Body of pancreas (tissue), 4 donors: ENCODE measurements at regions not wholly inside any gene's neighbourhood (a gene's known extent, or its start where the extent isn't known, plus 50 kb on each side); places are given as distances from the start of the nearest gene placed in this dataset.
"Not testable (repeated sequence)": the region's sequence is repeated elsewhere in the genome, so short reads cannot be mapped to it uniquely, and the experiment has no call there.

Source experiments
- ATAC-seq: fragments of 150-250 bp; one replicate; pipeline ENCODE4 v1.9.1; 2016
- DNase-seq, 4 donors: peaks; one replicate each; pipeline ENCODE4 v3.0.0-alpha.2; 2019
- H3K27ac ChIP-seq, 4 donors: fragments of 200-600 bp; sonication (generic); 1 replicate in 3 of 4; 2 replicates in 1 of 4; pipeline versions ENCODE4 v1.5.1 to v1.6.1; 2016 to 2019; ENCODE audit warnings: mild to moderate bottlenecking in 1 of 4, mixed read lengths in 1 of 4, moderate library complexity in 1 of 4
- H3K27me3 ChIP-seq, 2 donors: fragments of 200-600 bp; sonication (generic); one replicate each; pipeline ENCODE4 v1.6.0; 2016; ENCODE audit warnings: mild to moderate bottlenecking in 1 of 2
- H3K36me3 ChIP-seq, 2 donors: fragments of 200-600 bp; sonication (generic); replicated peaks in 1 of 2; 2 replicates each; pipeline ENCODE4 v1.5.1; 2016; ENCODE audit warnings: low read depth in 2 of 2; ENCODE audit not compliant: insufficient read depth in 1 of 2
- H3K4me1 ChIP-seq: fragments of 200-600 bp; sonication (generic); one replicate; pipeline ENCODE4 v1.6.0; 2016
- H3K4me3 ChIP-seq, 2 donors: fragments of 200-600 bp; sonication (generic); 1 replicate in 1 of 2; 2 replicates in 1 of 2; pipeline ENCODE4 v1.5.1; 2016 to 2019
- H3K9me3 ChIP-seq, 3 donors: fragments of 200-600 bp; sonication (generic); 1 replicate in 2 of 3; 2 replicates in 1 of 3; pipeline ENCODE4 v1.5.1; 2016
- POLR2A ChIP-seq, 3 donors: fragments of 450-650 bp; IDR thresholded peaks; one replicate each; pipeline ENCODE4 v1.6.1; 2016; ENCODE audit warnings: antibody characterized with exemption in 3 of 3, mild to moderate bottlenecking in 2 of 3
- WGBS, 2 donors: methylation state at CpG; one replicate each; pipeline ENCODE4 v1.1.5; 2017; 5-methylcytosine and 5-hydroxymethylcytosine counted together
- intact Hi-C: fragments of 100-400 bp; cut with DNase I; formaldehyde crosslinking; loops from one replicate; pipeline ENCODE4 v1.15.1; 2023
- TF ChIP-seq, protein P1 (sequence below), 7 experiments: fragments of 450-650 bp in 4 of 7; fragments of 200-600 bp in 3 of 7; sonication (generic) in 3 of 7; IDR thresholded peaks; one replicate each; pipeline ENCODE4 v1.5.1; 2016 to 2019; ENCODE audit warnings: antibody characterized with exemption in 7 of 7

DNA sequence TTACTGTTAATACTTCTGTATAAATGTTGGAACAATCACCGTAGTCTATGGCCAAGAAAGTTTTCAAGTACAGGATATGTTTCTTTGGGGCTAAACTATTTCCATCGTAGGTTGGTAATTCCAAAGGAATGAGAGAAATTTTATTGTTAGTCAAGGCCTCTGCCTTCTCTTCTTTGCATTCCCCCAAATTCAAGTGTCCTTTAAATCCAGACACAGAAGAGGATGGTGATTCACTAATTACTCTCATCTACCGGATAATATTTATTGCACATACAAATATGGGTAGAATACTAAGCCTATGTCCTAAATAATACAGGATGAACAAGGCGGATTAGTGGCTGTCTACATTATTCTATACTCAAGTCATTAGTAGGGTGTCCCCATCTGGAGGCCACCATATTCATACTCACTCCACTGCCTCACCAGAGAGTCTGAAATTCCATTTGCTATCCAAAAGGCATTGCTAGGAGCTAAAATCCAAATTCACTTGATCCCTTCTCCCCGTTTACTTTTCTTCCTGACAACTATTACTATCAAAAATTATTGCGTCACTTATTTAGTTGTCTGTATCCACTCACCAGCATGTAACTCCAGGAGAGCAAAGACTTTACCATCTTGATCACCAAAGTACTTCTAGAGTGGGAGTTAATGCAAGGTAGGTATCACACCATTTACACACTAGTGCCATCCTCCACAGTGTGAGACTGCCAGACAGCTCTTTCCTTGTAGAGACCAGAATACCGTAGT is 82.4 kb upstream of the SGCG start:
- H3K9me3 ChIP-seq = no peaks in the 10 kb centered on the region
- H3K4me1 ChIP-seq = no peaks in the 10 kb centered on the region
- no peak overlapping the region for H3K27ac ChIP-seq
- no peak overlapping the region for H3K4me3 ChIP-seq
- no peak for DNase-seq
- intact Hi-C loops = no loop called here
- H3K27me3 ChIP-seq = no peaks in the 10 kb centered on the region
- TF ChIP-seq, protein P1, sequence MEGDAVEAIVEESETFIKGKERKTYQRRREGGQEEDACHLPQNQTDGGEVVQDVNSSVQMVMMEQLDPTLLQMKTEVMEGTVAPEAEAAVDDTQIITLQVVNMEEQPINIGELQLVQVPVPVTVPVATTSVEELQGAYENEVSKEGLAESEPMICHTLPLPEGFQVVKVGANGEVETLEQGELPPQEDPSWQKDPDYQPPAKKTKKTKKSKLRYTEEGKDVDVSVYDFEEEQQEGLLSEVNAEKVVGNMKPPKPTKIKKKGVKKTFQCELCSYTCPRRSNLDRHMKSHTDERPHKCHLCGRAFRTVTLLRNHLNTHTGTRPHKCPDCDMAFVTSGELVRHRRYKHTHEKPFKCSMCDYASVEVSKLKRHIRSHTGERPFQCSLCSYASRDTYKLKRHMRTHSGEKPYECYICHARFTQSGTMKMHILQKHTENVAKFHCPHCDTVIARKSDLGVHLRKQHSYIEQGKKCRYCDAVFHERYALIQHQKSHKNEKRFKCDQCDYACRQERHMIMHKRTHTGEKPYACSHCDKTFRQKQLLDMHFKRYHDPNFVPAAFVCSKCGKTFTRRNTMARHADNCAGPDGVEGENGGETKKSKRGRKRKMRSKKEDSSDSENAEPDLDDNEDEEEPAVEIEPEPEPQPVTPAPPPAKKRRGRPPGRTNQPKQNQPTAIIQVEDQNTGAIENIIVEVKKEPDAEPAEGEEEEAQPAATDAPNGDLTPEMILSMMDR (IDR thresholded peaks at IDR 0.05) = no peak
- TF ChIP-seq POLR2A (IDR thresholded peaks at IDR 0.05) = no peak
- ATAC-seq = no peak
- no peaks in the 10 kb centered on the region for H3K36me3 ChIP-seq
- 72 to 75% methylated on average over 7 of the region's 7 CpGs for WGBS, 2 donors

DNA sequence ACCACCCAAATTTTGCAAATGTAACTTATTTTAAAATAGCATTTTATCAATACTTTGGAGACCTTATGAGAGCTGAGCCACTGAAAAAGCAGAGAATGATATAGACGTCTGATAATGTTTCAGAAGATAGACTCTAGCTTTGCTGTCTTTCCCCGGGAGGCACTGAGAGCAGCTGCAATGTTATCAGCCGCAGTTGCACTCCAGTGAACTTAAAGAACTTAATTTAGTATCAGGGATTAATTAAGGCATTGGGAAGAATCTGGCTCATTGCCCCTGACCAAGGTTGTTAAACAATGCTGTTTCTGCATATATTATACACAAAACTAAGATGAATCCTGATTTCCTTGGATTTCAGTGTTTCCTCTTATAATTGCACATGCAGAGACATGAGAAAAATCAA is 75.7 kb upstream of the SGCG start:
- 37 to 52% methylated on average over 3 of the region's 3 CpGs for WGBS, 2 donors
- ATAC-seq (no peak), DNase-seq (no peak)
- Histone ChIP-seq H3K9me3 (no peaks in the 10 kb centered on the region), H3K27me3 (no peaks in the 10 kb centered on the region), H3K27ac (no peak overlapping the region), H3K36me3 (no peaks in the 10 kb centered on the region), H3K4me3 (no peak overlapping the region), H3K4me1 (no peaks in the 10 kb centered on the region)
- intact Hi-C loops = no loop called here
- no peak for TF ChIP-seq POLR2A (IDR thresholded peaks at IDR 0.05)
- TF ChIP-seq, protein P1 (IDR thresholded peaks at IDR 0.05) = no peak

DNA sequence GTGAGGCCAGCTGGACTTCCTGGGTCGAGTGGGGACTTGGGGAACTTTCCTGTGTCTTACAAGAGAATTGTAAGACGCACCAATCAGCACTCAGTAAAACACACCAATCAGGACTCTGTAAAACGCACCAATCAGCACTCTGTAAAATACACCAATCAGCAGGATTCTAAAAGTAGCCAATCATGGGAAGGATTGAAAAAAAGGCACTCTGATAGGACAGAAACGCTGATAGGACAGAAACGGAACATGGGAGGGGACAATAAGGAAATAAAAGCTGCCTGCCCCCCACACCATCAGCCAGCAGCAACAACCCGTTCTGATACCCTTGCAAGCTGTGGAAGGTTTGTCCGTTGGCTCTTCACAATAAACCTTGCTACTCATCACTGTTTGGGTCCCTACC is 73.1 kb upstream of the SGCG start:
- 59 to 64% methylated on average over 7 of the region's 7 CpGs for WGBS, 2 donors
- Histone ChIP-seq H3K27me3 (no peaks in the 10 kb centered on the region), H3K36me3 (no peaks in the 10 kb centered on the region), H3K4me3 (no peak overlapping the region), H3K27ac (no peak overlapping the region), H3K9me3 (no peaks in the 10 kb centered on the region), H3K4me1 (no peaks in the 10 kb centered on the region)
- ATAC-seq = no peak
- TF ChIP-seq POLR2A (IDR thresholded peaks at IDR 0.05) = no peak
- TF ChIP-seq, protein P1 (IDR thresholded peaks at IDR 0.05) = no peak
- intact Hi-C loops = no loop called here
- DNase-seq = no peak

DNA sequence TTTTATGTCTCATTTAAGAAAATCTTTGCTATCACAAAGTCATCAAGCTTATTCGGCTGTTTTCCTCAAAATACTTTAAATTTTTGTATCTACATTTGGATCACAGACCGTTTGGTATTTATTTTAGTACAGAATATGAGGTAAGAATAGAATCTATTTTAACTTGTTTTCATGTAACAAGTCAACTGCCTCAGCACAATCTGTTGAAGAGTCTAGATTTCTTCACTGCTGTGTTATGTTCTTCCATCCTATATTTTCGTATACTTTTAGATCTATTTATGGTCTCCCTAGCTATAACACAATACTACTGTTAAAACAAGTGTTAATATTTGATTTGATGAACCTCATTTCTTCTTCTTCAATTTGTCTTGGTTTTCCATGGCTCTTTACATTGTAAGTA is 61.6 kb upstream of the SGCG start:
- Histone ChIP-seq H3K27me3 (no peaks in the 10 kb centered on the region), H3K36me3 (no peaks in the 10 kb centered on the region), H3K27ac (no peak overlapping the region), H3K4me1 (no peaks in the 10 kb centered on the region), H3K4me3 (no peak overlapping the region), H3K9me3 (no peaks in the 10 kb centered on the region)
- 57 to 63% methylated on average over 3 of the region's 3 CpGs for WGBS, 2 donors
- ATAC-seq (no peak), DNase-seq (no peak)
- intact Hi-C loops = no loop called here
- TF ChIP-seq, protein P1 (IDR thresholded peaks at IDR 0.05) = no peak
- no peak for TF ChIP-seq POLR2A (IDR thresholded peaks at IDR 0.05)

DNA sequence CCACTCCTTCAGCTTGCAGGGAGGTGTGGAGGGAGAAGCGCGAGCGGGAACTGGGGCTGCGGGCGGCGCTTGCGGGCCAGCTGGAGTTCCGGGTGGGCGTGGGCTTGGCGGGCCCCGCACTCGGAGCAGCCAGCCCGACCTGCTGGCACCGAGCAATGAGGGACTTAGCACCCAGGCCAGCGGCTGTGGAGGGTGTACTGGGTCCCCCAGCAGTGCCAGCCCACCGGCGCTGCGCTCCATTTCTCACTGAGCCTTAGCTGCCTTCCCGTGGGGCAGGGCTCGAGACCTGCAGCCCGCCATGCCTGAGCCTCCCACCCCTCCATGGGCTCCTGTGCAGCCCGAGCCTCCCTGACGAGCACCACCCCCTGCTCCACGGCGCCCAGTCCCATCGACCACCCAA is 53.2 kb upstream of the SGCG start:
- H3K9me3 ChIP-seq, H3K27me3 ChIP-seq, H3K4me3 ChIP-seq, H3K27ac ChIP-seq, H3K4me1 ChIP-seq, ATAC-seq, H3K36me3 ChIP-seq, intact Hi-C loops, DNase-seq: not testable (repeated sequence)
- WGBS, 2 donors = 88 to 100% methylated on average over 2 to 25 of the region's 26 CpGs
